ENCODE measurements at regions not wholly inside any gene's neighbourhood (a gene's known extent, or its start where the extent isn't known, plus 50 kb on each side); places are given as distances from the start of the nearest gene placed in this dataset.

- TF ChIP-seq CTCF (IDR thresholded peaks at IDR 0.05; ENCODE audit: insufficient read depth, low read length, poor library complexity, severe bottlenecking): no peak
Measured at GRCh38 chr14:26132061-26132645, 465.7 kb downstream of the NOVA1 start.

GRCh38 chr14:26130690-26131089 is 467.1 kb downstream of the NOVA1 start:
- no peak for TF ChIP-seq CTCF (IDR thresholded peaks at IDR 0.05; ENCODE audit: insufficient read depth, low read length, poor library complexity, severe bottlenecking)
- H3K36me3 ChIP-seq (ENCODE audit: control insufficient read depth, insufficient read depth, low read length): no peaks in the 10 kb centered on the region
- no peak for DNase-seq (ENCODE audit: low read depth)
- no peak overlapping the region for H3K4me3 ChIP-seq (ENCODE audit: low read depth, low read length)
- no peaks in the 10 kb centered on the region for H3K27me3 ChIP-seq (ENCODE audit: control insufficient read depth, insufficient read depth, low read length)

More at GRCh38 chr14:26132061-26132645, 465.7 kb downstream of the NOVA1 start:
- Histone ChIP-seq H3K4me3 (ENCODE audit: low read depth, low read length) (no peak overlapping the region), H3K36me3 (ENCODE audit: control insufficient read depth, insufficient read depth, low read length) (no peaks in the 10 kb centered on the region), H3K27me3 (ENCODE audit: control insufficient read depth, insufficient read depth, low read length) (no peaks in the 10 kb centered on the region)
- no peak for DNase-seq (ENCODE audit: low read depth)

GRCh38 chr14:26128931-26129671 is 468.7 kb downstream of the NOVA1 start:
- Histone ChIP-seq H3K4me3 (ENCODE audit: low read depth, low read length) (no peak overlapping the region), H3K36me3 (ENCODE audit: control insufficient read depth, insufficient read depth, low read length) (no peaks in the 10 kb centered on the region), H3K27me3 (ENCODE audit: control insufficient read depth, insufficient read depth, low read length) (no peaks in the 10 kb centered on the region)
- no peak for TF ChIP-seq CTCF (IDR thresholded peaks at IDR 0.05; ENCODE audit: insufficient read depth, low read length, poor library complexity, severe bottlenecking)
- no peak for DNase-seq (ENCODE audit: low read depth)

GRCh38 chr14:26124896-26125438 is 472.9 kb downstream of the NOVA1 start:
- no peak overlapping the region for H3K4me3 ChIP-seq (ENCODE audit: low read depth, low read length)
- no peaks in the 10 kb centered on the region for H3K27me3 ChIP-seq (ENCODE audit: control insufficient read depth, insufficient read depth, low read length)
- H3K36me3 ChIP-seq (ENCODE audit: control insufficient read depth, insufficient read depth, low read length): no peaks in the 10 kb centered on the region
- DNase-seq (ENCODE audit: low read depth): no peak
- TF ChIP-seq CTCF (IDR thresholded peaks at IDR 0.05; ENCODE audit: insufficient read depth, low read length, poor library complexity, severe bottlenecking): no peak

- Histone ChIP-seq H3K4me3 (ENCODE audit: low read depth, low read length) (no peak overlapping the region), H3K36me3 (ENCODE audit: control insufficient read depth, insufficient read depth, low read length) (no peaks in the 10 kb centered on the region), H3K27me3 (ENCODE audit: control insufficient read depth, insufficient read depth, low read length) (no peaks in the 10 kb centered on the region)
- TF ChIP-seq CTCF (IDR thresholded peaks at IDR 0.05; ENCODE audit: insufficient read depth, low read length, poor library complexity, severe bottlenecking): no peak
- DNase-seq (ENCODE audit: low read depth): no peak
Measured at GRCh38 chr14:26123459-26123858, 474.4 kb downstream of the NOVA1 start.

Measured in kidney epithelial cell (primary cell).